Osteocyte (in vitro differentiated cells): ENCODE measurements at regions not wholly inside any gene's neighbourhood (a gene's known extent, or its start where the extent isn't known, plus 50 kb on each side); places are given as distances from the start of the nearest gene placed in this dataset.

Experiments used
- DNase-seq: peaks from one replicate; pipeline ENCODE4 v3.0.0; 2021; ENCODE audit warnings: mixed read lengths; ENCODE audit not compliant: unreplicated experiment; ENCODE audit errors: extremely low spot score
- H3K27ac Mint-ChIP-seq: one replicate; pipeline ENCODE4 v1.8.0; 2021; ENCODE audit warnings: mild to moderate bottlenecking, mixed read lengths; ENCODE audit not compliant: unreplicated experiment
- H3K27me3 Mint-ChIP-seq: one replicate; pipeline ENCODE4 v1.8.0; 2021; ENCODE audit warnings: mixed read lengths; ENCODE audit not compliant: unreplicated experiment
- H3K36me3 Mint-ChIP-seq: one replicate; pipeline ENCODE4 v1.8.0; 2021; ENCODE audit warnings: mixed read lengths; ENCODE audit not compliant: unreplicated experiment
- H3K4me1 Mint-ChIP-seq: one replicate; pipeline ENCODE4 v1.8.0; 2021; ENCODE audit warnings: mixed read lengths; ENCODE audit not compliant: unreplicated experiment
- H3K4me3 Mint-ChIP-seq: one replicate; pipeline ENCODE4 v1.8.0; 2021; ENCODE audit warnings: mild to moderate bottlenecking, moderate library complexity, mixed read lengths; ENCODE audit not compliant: unreplicated experiment
- H3K9me3 Mint-ChIP-seq: one replicate; pipeline ENCODE4 v1.8.0; 2021; ENCODE audit warnings: mixed read lengths; ENCODE audit not compliant: unreplicated experiment
- TF ChIP-seq, protein P1 (sequence below): fragments of 200-600 bp; sonication (generic); IDR thresholded peaks from 2 replicates; pipeline ENCODE4 v1.5.0; 2021; ENCODE audit warnings: antibody characterized with exemption, mild to moderate bottlenecking, moderate library complexity

DNA sequence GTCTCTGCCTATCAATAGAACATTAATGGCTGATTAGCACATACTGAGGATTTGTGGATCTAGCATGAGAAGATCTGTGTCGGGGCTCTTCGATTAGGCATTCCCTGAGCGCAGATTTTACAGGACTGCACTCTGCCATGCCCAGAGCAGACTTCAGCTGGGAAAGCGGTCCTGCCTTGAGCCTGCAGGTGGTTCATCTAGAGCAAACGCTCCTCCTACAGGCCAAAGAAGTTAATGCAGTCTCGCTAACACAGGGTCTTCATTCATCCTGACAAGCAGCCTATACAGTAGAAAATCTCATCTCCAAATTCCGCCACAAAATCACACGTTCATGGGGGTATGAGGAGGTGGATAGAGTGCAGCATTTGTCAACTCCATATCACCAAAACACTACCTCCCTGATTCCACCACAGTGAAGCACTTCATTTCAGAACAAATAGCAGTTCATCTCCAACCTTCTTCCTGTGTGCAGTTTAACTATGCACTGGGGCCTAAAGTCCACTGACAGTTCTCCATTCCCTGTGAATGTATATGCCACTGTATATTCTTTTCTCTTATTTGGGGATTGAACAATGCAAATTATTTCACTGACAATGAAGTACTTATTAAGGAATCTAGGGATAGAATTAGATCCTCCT, 405.8 kb downstream of the IGSF11 start:
- Mint-ChIP-seq H3K27ac (no peak overlapping the region), H3K4me1 (peaks cover 2% of the 10 kb centered on the region), H3K36me3 (no peaks in the 10 kb centered on the region), H3K9me3 (no peaks in the 10 kb centered on the region), H3K4me3 (no peak overlapping the region), H3K27me3 (peaks cover 7% of the 10 kb centered on the region)
- peak; percentile 86 for DNase-seq
- TF ChIP-seq, protein P1, sequence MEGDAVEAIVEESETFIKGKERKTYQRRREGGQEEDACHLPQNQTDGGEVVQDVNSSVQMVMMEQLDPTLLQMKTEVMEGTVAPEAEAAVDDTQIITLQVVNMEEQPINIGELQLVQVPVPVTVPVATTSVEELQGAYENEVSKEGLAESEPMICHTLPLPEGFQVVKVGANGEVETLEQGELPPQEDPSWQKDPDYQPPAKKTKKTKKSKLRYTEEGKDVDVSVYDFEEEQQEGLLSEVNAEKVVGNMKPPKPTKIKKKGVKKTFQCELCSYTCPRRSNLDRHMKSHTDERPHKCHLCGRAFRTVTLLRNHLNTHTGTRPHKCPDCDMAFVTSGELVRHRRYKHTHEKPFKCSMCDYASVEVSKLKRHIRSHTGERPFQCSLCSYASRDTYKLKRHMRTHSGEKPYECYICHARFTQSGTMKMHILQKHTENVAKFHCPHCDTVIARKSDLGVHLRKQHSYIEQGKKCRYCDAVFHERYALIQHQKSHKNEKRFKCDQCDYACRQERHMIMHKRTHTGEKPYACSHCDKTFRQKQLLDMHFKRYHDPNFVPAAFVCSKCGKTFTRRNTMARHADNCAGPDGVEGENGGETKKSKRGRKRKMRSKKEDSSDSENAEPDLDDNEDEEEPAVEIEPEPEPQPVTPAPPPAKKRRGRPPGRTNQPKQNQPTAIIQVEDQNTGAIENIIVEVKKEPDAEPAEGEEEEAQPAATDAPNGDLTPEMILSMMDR: peak; percentile 88

DNA sequence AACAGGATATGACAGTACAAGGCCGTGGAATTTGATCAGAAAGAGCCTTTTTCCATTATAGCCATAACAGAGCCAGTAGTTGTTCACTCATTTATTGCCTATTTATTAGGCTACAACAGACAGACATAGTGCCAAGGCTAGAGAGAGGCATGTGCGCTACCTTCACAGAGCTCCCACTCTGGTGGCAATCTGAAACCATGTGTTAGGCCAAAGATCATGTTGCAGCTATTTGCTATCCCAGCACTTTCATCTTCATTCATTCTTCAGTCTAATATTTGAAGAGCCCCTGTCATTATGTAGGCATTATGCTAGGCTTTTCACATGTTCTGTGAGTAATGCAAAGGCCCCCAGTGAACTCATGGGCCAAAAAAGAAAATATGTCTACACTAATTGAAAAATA, 404.8 kb downstream of the IGSF11 start:
- no peak overlapping the region for H3K27ac Mint-ChIP-seq
- H3K9me3 Mint-ChIP-seq: no peaks in the 10 kb centered on the region
- H3K36me3 Mint-ChIP-seq: no peaks in the 10 kb centered on the region
- no peak overlapping the region for H3K4me3 Mint-ChIP-seq
- peaks cover 2% of the 10 kb centered on the region for H3K4me1 Mint-ChIP-seq
- no peak for DNase-seq
- TF ChIP-seq, protein P1: no peak
- peaks cover 11% of the 10 kb centered on the region for H3K27me3 Mint-ChIP-seq

DNA sequence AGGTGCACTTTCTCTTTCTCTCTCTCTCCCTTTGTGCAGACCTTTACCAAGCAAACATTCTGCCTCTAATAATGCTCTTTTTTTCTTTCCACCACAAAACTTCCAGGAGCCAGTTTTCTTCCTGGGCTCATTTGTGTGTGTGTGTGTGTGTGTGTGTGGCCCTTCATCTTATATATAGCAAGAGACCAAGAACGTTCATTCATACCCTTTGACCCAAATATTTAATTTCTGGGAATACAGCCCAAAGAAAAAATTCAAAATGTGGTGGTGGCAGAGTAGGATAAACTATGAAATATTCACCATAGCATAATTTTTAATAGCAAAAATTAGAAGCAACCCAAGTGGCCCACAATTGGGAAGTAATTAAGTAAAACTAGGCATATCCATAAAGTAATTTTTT, 398.9 kb downstream of the IGSF11 start:
- peaks cover 2% of the 10 kb centered on the region for H3K4me1 Mint-ChIP-seq
- no peak for DNase-seq
- no peaks in the 10 kb centered on the region for H3K9me3 Mint-ChIP-seq
- H3K36me3 Mint-ChIP-seq: no peaks in the 10 kb centered on the region
- peaks cover 35% of the 10 kb centered on the region for H3K27me3 Mint-ChIP-seq
- TF ChIP-seq, protein P1: no peak
- no peak overlapping the region for H3K27ac Mint-ChIP-seq
- H3K4me3 Mint-ChIP-seq: no peak overlapping the region

DNA sequence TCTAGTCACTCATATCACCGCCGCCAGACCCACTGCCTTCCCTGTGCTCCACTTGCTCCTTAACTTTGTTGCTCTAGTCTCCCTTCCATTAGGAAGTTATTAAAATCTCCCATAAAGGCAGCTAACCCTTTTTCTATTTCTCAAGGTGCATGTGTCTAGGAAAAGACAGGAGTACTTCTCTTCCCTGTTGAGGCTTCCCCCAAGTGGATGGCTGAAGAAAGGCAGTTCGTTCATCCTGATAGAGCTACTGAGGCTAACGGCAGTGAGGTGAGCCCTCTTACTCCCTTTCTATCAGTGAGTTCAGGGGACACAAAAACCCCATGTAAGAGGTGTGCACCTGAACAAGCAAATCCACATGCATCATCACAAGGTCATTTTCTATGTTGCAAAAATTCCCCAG, 397.8 kb downstream of the IGSF11 start:
- Mint-ChIP-seq H3K4me3 (no peak overlapping the region), H3K27ac (no peak overlapping the region), H3K4me1 (peaks cover 2% of the 10 kb centered on the region), H3K9me3 (no peaks in the 10 kb centered on the region), H3K36me3 (no peaks in the 10 kb centered on the region), H3K27me3 (peaks cover 37% of the 10 kb centered on the region)
- no peak for DNase-seq
- TF ChIP-seq, protein P1: peak; percentile 32

DNA sequence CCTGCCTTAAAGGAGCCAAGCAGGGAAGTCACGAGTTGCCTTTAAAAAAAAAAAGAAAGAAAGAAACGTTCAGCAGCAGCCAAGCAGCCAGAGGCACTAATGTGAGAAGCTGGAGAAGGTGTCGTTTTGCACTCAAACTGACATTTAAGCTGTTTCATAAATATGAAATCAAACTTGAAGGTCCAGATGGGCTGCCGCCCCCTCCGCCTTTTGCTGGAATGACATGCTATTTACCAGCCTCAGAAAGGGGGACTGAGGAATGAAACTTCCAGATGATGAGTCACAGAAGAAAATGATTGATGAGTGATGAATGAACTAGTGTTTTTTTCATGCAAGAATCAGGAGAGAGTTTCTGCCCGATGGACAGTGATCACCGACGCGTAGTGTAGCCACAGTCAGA, 396.8 kb downstream of the IGSF11 start:
- no peaks in the 10 kb centered on the region for H3K9me3 Mint-ChIP-seq
- H3K27ac Mint-ChIP-seq: no peak overlapping the region

More for the DNA sequence above, 396.8 kb downstream of the IGSF11 start:
- no peak for DNase-seq
- Mint-ChIP-seq H3K4me1 (peaks cover 2% of the 10 kb centered on the region), H3K27me3 (peaks cover 38% of the 10 kb centered on the region), H3K4me3 (no peak overlapping the region), H3K36me3 (no peaks in the 10 kb centered on the region)
- TF ChIP-seq, protein P1: no peak
